GM18868 (cell line): ENCODE measurements at regions not wholly inside any gene's neighbourhood (a gene's known extent, or its start where the extent isn't known, plus 50 kb on each side); places are given as distances from the start of the nearest gene placed in this dataset.
"Not testable (repeated sequence)": the region's sequence is repeated elsewhere in the genome, so short reads cannot be mapped to it uniquely, and the experiment has no call there.

ENCODE experiments used
- ATAC-seq: cut with Tn5 transposase; IDR thresholded peaks from one replicate; pipeline ENCODE4 v1.9.1; 2021; ENCODE audit warnings: mild to moderate bottlenecking, moderate library complexity; ENCODE audit not compliant: unreplicated experiment

DNA sequence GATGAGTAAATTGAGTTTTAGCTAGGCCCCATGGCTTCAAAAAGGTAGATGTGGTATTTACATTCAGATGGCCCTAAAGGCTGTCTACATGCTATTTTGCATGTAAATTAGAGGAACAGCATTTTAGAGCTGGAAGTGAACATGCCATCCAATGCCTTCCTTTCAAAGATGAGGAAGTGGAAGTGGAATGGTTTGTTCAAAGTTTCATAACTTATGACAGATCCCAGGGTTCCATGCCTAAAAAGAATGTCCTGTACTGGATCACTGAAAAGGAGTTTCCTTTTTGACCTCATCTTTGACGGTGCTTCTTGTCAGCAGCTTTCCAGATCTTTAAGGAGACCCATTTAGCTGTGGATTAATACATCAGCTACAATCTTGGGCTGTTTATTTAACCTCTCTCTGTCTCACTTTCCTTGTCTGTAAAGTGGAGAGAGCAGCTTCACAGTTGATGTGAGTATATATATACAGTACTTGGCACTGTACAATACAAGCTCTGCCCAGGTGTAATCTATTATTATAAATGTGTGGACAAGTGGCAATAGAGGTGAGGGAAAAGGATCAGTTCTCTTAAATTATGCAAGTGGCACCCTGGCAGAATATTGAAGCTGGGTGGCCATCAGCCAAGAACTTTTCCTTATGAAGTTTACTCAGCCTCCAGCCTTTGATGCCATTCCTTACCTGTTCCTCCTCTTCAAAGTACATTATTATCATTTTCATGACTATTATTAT is 68.7 kb upstream of the GOLGA8B start:
- ATAC-seq: no peak

DNA sequence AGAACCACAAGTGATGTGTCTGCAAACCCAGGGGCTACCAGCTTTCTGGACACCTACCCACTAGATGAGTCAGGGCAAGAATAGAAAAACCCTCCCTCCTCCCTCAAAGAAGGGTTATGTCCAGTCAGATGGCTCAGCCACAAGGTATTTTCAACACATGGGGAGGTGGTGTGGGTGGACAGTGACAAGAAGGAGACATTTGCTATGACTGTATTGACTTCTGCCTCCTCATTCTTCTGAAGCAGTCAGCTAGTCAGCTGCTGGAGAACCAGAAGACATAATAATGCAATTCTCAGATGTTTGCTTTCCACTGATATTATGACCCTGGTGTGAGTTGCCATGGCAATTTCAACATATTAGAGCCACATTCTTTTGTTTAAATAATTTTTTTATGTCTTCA is 66.7 kb upstream of the GOLGA8B start:
- peak; percentile 71 for ATAC-seq

DNA sequence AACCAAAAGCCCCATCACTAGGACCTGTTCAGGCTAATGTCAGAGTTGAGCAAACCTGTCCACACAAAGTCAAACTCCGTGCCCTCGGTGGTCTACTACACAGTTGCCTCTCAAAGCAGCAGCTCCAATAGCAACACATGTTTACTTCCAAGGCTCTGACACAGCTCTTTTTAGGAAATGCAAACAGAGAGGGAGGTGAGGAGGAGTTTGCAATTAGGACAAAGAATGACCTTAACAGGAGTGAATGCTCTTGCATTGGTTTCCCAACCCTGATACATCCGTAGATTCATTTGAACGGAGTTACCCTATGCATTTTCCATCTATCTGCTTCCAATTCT is 64.8 kb upstream of the GOLGA8B start:
- ATAC-seq: no peak

DNA sequence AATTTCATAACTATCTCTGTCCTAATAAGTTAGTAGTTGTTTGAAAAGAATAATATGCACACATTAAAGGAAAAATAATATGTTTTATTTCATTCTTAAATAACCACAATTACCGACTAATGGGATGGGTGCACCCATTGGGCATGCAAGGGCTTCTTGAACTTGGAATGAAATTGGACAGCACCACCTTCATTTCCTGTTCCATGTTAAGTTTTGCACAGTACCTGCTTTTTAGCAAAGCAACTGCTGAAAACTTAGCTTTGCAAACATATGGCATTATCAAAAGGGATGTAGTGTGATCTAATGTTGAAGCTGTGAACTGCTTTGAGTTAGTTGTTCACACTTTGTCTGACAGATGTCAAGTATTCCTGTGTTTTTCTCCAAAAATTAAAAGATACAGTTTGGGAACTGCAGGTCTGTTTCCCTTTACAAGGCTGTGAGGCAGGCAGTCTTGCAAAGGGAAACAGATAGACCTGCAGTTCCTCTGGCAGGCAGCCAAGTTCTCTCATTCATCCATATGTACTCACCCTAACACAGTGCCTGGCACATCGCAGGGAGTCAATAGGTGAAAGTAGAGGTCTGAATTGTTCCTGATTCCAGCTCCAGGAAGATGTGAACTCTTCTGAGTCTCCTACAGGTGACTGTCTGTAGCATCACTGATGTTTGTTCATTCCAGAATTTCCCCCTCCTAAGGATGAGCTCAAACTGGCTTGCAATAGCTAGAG is 64.3 kb upstream of the GOLGA8B start:
- no peak for ATAC-seq

DNA sequence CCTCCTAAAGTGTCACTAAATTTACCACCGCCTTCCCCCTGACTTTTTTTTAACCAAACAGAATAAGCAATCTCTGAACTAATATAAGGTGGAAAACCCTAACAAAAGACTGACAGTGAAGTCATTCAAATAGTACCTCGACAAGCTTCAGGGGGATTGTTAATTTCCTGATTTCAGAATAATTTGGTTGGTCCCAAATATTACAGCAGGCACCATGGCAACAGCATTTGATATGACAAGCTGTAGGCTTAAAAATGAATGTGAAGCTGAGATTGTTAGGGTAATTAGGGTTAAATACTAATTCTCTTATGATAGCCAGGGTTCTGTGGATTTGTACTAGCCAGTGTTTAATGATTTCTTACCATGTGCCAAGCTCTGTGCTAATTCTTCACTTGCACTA is 63.5 kb upstream of the GOLGA8B start:
- no peak for ATAC-seq

DNA sequence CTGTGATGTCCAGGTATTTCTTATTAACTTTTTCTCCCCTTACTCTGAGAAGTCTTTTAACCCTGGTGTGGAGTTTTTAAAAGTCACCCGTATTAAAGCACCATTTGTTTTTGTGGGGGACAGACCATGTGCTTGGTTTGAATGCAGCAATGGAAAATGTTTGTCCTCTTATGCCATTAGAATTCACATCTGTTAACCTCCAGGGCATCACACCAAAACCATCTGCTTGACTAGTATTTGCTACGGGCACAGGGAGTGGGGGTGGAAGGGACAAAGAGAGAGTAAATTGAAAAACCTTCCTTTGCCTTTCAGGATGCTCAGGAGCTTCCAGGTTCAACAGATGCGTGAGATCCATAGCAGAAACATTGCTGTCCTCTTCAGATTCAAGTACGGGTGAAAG is 61.4 kb upstream of the GOLGA8B start:
- ATAC-seq: no peak

DNA sequence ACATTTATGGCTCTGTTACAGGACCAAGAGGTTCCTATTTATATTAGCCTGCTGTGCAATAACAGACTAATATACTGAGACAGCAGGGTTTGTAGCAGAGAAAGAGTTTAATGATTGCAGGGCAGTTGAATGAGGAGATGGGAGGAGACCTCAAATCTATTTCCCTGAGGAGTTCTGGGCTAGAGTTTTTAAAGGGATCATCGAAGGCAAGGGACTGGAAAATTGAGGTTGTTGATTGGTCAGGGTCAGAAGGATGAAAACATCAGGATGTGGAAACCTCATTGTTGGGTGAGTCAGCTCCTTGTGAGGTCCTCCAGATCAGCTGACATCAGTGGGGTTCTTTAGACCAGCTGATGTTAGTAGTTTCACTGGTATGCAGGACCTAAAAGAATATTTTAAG is 60.6 kb upstream of the GOLGA8B start:
- ATAC-seq: no peak

DNA sequence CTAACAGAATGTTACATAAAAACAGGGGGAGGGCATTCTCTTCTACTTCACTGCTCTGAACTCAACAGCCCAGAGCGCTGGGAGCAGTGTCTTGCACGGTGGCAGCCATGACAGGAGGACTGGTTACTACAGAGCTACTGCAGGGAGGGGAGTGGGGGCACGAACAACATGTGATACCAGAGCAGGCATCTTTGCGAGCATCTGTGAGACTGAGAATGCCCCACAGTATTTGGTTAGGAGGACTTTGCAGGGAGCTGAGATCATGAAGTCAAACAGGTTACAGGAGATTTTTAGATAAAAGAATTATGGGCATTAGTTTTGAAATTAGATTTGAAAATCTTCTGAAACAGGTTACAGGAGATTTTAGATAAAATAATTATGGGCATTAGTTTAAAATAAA is 58.8 kb upstream of the GOLGA8B start:
- no peak for ATAC-seq

DNA sequence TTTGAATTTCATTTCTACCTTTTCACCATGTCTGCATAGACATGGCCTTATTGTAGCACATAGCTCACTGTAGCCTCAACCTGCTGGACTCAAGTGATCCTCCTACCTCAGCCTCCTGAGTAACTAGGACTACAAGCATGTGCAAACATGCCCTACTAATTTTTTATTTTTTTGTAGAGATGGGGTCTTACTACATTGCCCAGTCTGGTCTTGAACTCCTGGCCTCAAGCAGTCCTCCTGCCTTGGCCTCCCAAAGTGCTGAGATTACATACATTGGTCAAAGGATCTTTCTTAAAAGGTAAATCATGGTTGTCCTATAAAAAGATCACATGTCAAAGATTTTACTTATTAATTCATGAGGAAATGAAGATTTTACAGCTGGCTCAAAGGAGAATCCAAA is 57.2 kb upstream of the GOLGA8B start:
- ATAC-seq: no peak

DNA sequence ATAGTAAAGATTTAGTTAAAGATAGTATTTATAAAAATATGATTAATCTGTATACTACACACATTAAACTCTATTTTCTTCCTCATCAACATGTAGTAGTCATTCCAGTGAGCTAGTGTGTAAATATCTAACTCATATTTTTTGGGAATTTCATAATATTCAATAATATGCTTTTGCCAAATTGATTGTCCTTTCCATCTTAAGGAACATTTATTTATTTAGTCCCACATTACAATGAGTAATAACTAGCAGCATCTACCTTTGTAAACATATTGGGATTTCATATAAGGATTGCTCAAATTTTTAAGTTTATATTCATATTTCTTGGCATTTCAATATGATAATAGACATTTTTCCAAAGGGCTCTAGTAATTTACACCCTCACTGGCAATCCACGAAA is 53.9 kb upstream of the GOLGA8B start:
- ATAC-seq: no peak

DNA sequence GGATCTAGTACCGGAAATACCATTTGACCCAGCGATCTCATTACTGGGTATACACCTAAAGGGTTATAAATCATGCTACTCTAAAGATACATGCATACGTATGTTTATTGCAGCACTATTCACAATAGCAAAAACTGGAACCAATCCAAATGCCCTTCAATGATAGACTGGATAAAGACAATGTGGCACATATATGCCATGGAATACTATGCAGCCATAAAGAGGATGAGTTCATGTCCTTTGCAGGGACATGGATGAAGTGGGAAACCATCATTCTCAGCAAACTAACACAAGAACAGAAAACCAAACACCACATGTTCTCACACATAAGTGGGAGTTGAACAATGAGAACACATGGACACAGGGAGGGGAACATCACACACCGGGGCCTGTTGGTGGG is 50.2 kb upstream of the GOLGA8B start:
- not testable (repeated sequence) for ATAC-seq
